Ectodermal cell (in vitro differentiated cells): ENCODE measurements at regions not wholly inside any gene's neighbourhood (a gene's known extent, or its start where the extent isn't known, plus 50 kb on each side); places are given as distances from the start of the nearest gene placed in this dataset.

Experiments
- H3K27ac ChIP-seq: 2 replicates; pipeline ENCODE4 v1.7.0; 2013; ENCODE audit warnings: mild to moderate bottlenecking, low read depth, low read length; ENCODE audit not compliant: insufficient read depth, poor library complexity, severe bottlenecking
- H3K27me3 ChIP-seq: 2 replicates; pipeline ENCODE4 v1.7.0; 2013; ENCODE audit warnings: mild to moderate bottlenecking, low read length; ENCODE audit not compliant: insufficient read depth, control insufficient read depth, poor library complexity, severe bottlenecking
- H3K36me3 ChIP-seq: one replicate; pipeline ENCODE4 v1.7.0; 2013; ENCODE audit warnings: low read length; ENCODE audit not compliant: control insufficient read depth, insufficient read depth
- H3K4me1 ChIP-seq: one replicate; pipeline ENCODE4 v1.7.0; 2013; ENCODE audit warnings: low read length; ENCODE audit not compliant: control insufficient read depth, insufficient read depth
- H3K4me3 ChIP-seq: 2 replicates; pipeline ENCODE4 v1.7.0; 2013; ENCODE audit warnings: low read depth, low read length, control low read depth; ENCODE audit not compliant: insufficient read depth
- H3K9me3 ChIP-seq: 2 replicates; pipeline ENCODE4 v1.7.0; 2013; ENCODE audit warnings: mild to moderate bottlenecking, low read length, moderate library complexity; ENCODE audit not compliant: control insufficient read depth
- WGBS, 2 experiments: methylation state at CpG; one replicate each; pipeline ENCODE4 v1.1.7; 2013; ENCODE audit warnings: missing lambda C conversion rate in 2 of 2; 5-methylcytosine and 5-hydroxymethylcytosine counted together

DNA sequence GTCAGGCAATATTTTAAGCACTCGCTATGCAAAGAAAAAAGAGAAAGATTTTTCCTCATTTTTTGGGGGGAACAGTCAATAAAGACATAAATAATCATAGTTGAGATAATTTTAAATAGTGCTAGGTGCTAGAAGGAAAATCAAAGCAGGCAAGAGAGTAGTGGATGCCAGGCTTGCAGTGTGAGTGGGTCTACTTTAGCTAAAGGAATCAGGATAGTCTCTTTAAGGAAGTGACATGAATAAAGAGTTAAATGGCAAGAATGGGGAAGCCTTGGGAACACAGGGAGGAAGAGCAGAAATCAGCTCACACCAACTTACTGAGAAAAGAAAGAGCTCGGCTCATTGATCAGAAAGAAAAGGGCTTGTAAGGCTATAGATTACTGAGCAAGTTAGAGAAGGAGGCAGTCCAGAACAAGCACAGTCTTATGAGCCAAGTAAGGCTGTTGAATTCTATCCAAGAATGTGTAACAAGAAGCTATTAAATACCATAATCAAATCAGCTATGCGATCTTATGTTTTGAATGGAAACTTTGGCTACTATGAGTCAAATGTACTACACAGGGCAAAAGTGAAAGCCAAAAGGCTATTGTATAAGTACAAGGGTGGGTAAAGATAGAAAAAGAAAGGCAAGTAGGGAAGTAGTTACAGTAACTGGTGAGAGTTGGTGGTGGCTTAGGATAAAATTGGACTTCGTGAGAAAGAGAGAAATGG lies 833.8 kb upstream of the PIK3C3 start:
- Histone ChIP-seq H3K36me3 (no peaks in the 10 kb centered on the region), H3K27me3 (no peaks in the 10 kb centered on the region), H3K9me3 (no peaks in the 10 kb centered on the region), H3K4me3 (no peak overlapping the region), H3K27ac (peak overlapping the region; percentile 46), H3K4me1 (peaks cover 4% of the 10 kb centered on the region)
- 71 to 87% methylated on average over 4 of the region's 4 CpGs for WGBS, 2 experiments

DNA sequence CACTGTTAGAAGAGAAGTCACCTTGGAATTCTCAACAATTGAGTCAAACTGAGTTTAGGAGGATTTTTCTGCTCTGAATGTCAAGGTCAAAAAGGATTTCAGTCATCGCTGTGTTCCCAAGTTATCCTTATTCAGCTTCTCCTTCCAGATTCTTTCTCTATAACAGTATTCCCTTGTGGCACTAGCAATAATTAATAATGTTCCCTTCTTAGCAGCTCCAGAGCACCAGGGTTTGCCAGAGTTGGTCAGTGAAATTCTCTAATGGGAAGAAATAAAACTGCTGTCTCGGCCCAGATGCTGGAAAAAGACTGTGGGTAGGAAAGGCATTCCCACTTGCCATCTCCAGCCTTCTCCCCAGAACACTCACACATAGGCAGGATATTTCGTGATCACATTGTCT lies 836.0 kb upstream of the PIK3C3 start:
- H3K36me3 ChIP-seq, result no peaks in the 10 kb centered on the region
- H3K9me3 ChIP-seq, result no peaks in the 10 kb centered on the region
- 89 to 98% methylated on average over 3 of the region's 3 CpGs for WGBS, 2 experiments
- no peak overlapping the region for H3K27ac ChIP-seq
- H3K27me3 ChIP-seq, result no peaks in the 10 kb centered on the region
- H3K4me3 ChIP-seq, result no peak overlapping the region
- H3K4me1 ChIP-seq, result peaks cover 4% of the 10 kb centered on the region

- no peaks in the 10 kb centered on the region for H3K27me3 ChIP-seq
- no peaks in the 10 kb centered on the region for H3K9me3 ChIP-seq
- H3K4me3 ChIP-seq, result no peak overlapping the region
- H3K36me3 ChIP-seq, result no peaks in the 10 kb centered on the region
- 81% methylated on average over 2 of the region's 2 CpGs; no CpG with 5 or more reads in 1 of the 2 experiments for WGBS, 2 experiments
- no peaks in the 10 kb centered on the region for H3K4me1 ChIP-seq
- H3K27ac ChIP-seq, result no peak overlapping the region
Observed at GRCh38 chr18:41113885-41114482, 841.0 kb upstream of the PIK3C3 start.

DNA sequence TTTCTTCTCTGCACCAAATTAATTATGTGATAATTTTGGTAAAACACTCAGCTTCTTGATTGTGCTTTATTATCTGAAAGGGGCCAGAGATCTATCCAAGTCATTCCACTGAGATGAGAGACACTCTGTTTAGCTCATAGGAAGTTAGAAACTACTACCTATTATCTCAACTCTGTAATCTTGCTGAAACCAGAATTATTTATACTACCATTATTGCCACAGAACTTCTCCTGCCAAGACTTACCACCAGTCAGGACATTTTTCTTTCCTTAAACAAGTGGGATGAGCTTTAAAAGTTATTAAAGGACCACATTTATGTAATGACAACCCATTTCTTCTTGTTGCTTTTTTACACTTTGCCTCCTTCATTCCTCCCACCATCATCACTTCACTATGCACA lies 855.6 kb upstream of the PIK3C3 start:
- no peaks in the 10 kb centered on the region for H3K9me3 ChIP-seq
- H3K4me1 ChIP-seq, result no peaks in the 10 kb centered on the region
- no peak overlapping the region for H3K27ac ChIP-seq
- no peak overlapping the region for H3K4me3 ChIP-seq
- H3K36me3 ChIP-seq, result no peaks in the 10 kb centered on the region
- no peaks in the 10 kb centered on the region for H3K27me3 ChIP-seq

- H3K27ac ChIP-seq, result no peak overlapping the region
- no peaks in the 10 kb centered on the region for H3K4me1 ChIP-seq
- 79% methylated on average over 5 of the region's 5 CpGs for WGBS, 2 experiments
- no peaks in the 10 kb centered on the region for H3K9me3 ChIP-seq
- H3K27me3 ChIP-seq, result no peaks in the 10 kb centered on the region
- no peak overlapping the region for H3K4me3 ChIP-seq
- H3K36me3 ChIP-seq, result no peaks in the 10 kb centered on the region
Observed at GRCh38 chr18:41096504-41096903, 858.5 kb upstream of the PIK3C3 start.

- H3K4me3 ChIP-seq, result no peak overlapping the region
- no peaks in the 10 kb centered on the region for H3K27me3 ChIP-seq
- no peaks in the 10 kb centered on the region for H3K4me1 ChIP-seq
- H3K27ac ChIP-seq, result no peak overlapping the region
- H3K9me3 ChIP-seq, result no peaks in the 10 kb centered on the region
- WGBS, 2 experiments, result 95 to 100% methylated on average over 2 of the region's 2 CpGs
- no peaks in the 10 kb centered on the region for H3K36me3 ChIP-seq
Observed at GRCh38 chr18:41077076-41077475, 878.0 kb upstream of the PIK3C3 start.

DNA sequence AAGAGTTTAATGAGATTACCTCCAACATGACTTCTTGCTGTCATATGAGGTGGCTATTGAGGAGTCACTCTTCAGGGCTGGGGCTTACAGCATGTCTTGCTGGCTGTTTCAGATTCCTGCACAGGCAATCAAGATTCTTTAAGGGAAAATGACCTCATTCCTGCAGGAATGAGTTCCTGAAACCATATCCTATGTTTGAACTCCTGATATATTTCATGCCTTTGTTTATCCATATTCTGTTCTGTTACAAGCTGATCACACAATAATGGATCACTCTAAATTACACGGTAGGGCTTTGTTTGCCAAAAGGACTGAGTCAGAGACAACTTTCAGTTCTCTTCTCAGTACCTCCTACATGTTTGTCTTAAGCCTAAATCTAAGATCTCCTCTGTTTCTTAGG lies 879.8 kb upstream of the PIK3C3 start:
- H3K36me3 ChIP-seq, result no peaks in the 10 kb centered on the region
- no peaks in the 10 kb centered on the region for H3K27me3 ChIP-seq
- no peak overlapping the region for H3K4me3 ChIP-seq
- WGBS, 2 experiments, result 86 to 100% methylated on average over 1 of the region's 1 CpG
- no peak overlapping the region for H3K27ac ChIP-seq
- H3K4me1 ChIP-seq, result no peaks in the 10 kb centered on the region
- no peaks in the 10 kb centered on the region for H3K9me3 ChIP-seq

DNA sequence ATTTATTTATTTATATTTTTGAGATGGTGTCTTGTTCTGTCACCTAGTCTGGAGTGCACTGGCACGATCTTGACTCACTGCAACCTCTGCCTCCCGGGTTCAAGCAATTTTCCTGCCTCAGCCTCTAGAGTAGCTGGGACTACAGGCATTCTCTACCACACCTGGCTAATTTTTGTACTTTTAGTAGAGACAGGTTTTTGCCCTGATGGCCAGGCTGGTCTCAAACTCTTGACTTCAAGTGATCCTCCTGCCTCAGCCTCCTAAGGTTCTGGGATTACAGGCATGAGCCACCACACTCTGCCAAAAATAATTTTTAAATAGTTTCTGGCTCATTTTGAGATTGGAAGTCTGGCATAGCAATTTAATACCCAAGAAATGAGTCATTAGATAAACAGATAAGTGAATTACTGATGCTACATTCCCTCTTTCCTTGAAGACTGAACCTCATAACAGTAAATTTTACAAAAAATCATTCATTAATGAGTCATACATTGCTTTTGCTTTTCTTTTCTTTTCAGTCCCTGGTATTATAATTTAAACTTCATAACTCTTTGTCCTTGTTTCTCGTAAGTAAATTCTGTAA lies 881.6 kb upstream of the PIK3C3 start:
- no peaks in the 10 kb centered on the region for H3K27me3 ChIP-seq
- H3K4me3 ChIP-seq, result no peak overlapping the region
- H3K9me3 ChIP-seq, result no peaks in the 10 kb centered on the region
- 92 to 96% methylated on average over 2 to 3 of the region's 3 CpGs for WGBS, 2 experiments
- H3K36me3 ChIP-seq, result no peaks in the 10 kb centered on the region
- H3K27ac ChIP-seq, result no peak overlapping the region
- H3K4me1 ChIP-seq, result no peaks in the 10 kb centered on the region

DNA sequence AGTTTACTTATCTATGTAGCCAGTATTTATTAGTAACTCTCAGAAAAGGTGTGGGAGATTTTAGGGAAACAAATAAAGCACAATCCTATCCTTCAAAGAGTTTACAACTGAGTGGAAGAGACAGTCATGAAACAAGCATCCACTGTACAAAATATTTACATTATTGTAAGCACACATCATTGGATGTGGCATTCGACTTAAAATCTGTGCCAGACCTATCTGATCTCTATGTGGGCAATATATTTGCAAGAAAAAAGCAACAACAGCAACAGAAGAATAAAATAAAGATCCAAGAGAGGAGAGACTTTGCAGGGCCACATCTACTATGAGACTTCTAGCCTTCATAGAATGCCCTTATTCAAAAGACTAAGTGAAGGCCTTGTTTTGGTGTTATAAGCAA lies 882.1 kb upstream of the PIK3C3 start:
- no peaks in the 10 kb centered on the region for H3K36me3 ChIP-seq
- H3K9me3 ChIP-seq, result no peaks in the 10 kb centered on the region
- H3K27me3 ChIP-seq, result no peaks in the 10 kb centered on the region
- H3K4me3 ChIP-seq, result no peak overlapping the region
- 83 to 92% methylated on average over 1 of the region's 1 CpG for WGBS, 2 experiments
- no peaks in the 10 kb centered on the region for H3K4me1 ChIP-seq
- H3K27ac ChIP-seq, result no peak overlapping the region

DNA sequence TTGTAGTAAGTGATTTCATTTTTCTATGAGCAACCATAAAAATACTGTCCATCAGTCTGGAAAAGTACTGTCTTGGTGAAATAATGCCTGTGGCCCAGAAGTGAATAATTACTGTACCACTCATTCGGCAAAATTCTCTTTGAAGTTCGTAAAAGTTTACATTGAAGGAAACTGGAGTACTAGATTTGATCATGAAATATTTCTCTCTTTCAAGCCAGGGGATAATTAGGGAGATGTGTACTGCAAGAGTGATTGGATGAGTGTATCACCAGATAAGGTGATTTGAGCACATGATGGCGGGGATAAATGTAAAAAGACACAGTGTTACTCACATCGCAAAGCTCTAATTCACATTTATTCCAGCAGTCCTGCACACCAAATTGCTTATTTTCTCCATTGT lies 883.2 kb upstream of the PIK3C3 start:
- 96 to 97% methylated on average over 4 of the region's 4 CpGs for WGBS, 2 experiments
- H3K4me3 ChIP-seq, result no peak overlapping the region
- no peaks in the 10 kb centered on the region for H3K9me3 ChIP-seq
- no peak overlapping the region for H3K27ac ChIP-seq
- H3K4me1 ChIP-seq, result no peaks in the 10 kb centered on the region
- no peaks in the 10 kb centered on the region for H3K36me3 ChIP-seq
- no peaks in the 10 kb centered on the region for H3K27me3 ChIP-seq
